ENCODE measurements at regions not wholly inside any gene's neighbourhood (a gene's known extent, or its start where the extent isn't known, plus 50 kb on each side); places are given as distances from the start of the nearest gene placed in this dataset.

DNA sequence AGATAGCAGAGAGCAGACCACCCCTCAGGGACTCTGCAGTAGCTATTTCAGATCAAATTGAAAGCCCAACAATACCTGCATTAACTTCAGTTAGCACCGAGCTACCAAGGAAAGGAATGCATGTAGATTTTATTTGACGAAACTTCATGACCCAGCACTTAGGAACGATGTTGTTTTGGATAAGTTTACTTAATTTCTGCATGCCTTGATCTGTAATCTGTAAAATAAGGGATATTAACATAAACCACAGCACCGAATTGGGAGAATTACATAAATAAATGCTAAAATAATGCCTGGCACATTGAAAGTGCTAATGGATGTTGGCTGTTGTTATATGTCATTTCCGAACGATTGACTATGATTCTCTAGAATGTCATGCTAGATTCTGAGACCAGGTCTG, 435.8 kb upstream of the CLINT1 start:
- TF ChIP-seq EP300 (IDR thresholded peaks at IDR 0.05) (no peak), POLR2A (IDR thresholded peaks at IDR 0.05) (no peak), POLR2AphosphoS5 (IDR thresholded peaks at IDR 0.05) (no peak)
- TF ChIP-seq, protein P1, sequence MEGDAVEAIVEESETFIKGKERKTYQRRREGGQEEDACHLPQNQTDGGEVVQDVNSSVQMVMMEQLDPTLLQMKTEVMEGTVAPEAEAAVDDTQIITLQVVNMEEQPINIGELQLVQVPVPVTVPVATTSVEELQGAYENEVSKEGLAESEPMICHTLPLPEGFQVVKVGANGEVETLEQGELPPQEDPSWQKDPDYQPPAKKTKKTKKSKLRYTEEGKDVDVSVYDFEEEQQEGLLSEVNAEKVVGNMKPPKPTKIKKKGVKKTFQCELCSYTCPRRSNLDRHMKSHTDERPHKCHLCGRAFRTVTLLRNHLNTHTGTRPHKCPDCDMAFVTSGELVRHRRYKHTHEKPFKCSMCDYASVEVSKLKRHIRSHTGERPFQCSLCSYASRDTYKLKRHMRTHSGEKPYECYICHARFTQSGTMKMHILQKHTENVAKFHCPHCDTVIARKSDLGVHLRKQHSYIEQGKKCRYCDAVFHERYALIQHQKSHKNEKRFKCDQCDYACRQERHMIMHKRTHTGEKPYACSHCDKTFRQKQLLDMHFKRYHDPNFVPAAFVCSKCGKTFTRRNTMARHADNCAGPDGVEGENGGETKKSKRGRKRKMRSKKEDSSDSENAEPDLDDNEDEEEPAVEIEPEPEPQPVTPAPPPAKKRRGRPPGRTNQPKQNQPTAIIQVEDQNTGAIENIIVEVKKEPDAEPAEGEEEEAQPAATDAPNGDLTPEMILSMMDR (IDR thresholded peaks at IDR 0.05): no peak
